ENCODE measurements at regions not wholly inside any gene's neighbourhood (a gene's known extent, or its start where the extent isn't known, plus 50 kb on each side); places are given as distances from the start of the nearest gene placed in this dataset.

GRCh38 chr2:236915726-236916125, 170.0 kb upstream of the COPS8 start:
- TF ChIP-seq GATA2 (IDR thresholded peaks at IDR 0.05; ENCODE audit: low read depth, low read length) (no peak), GATA3 (IDR thresholded peaks at IDR 0.05; ENCODE audit: low read depth, low read length) (no peak)

Data from SH-SY5Y (cell line).